ENCODE measurements at regions not wholly inside any gene's neighbourhood (a gene's known extent, or its start where the extent isn't known, plus 50 kb on each side); places are given as distances from the start of the nearest gene placed in this dataset.

GRCh38 chr3:168558728-168559411 is 463.1 kb upstream of the GOLIM4 start:
- no peaks in the 10 kb centered on the region for H3K36me3 Mint-ChIP-seq (ENCODE audit: low read depth)
- H3F3A ChIP-seq (replicated peaks; ENCODE audit: low read depth), result no peaks in the 10 kb centered on the region
- no peak overlapping the region; the same call in 1 of the 2 replicates for H3K27ac Mint-ChIP-seq
- H3K4me1 Mint-ChIP-seq, result peaks cover 4% of the 10 kb centered on the region; the same call in 2 of the 3 replicates
- peaks cover 2% of the 10 kb centered on the region for H3K9me2 ChIP-seq (ENCODE audit: insufficient read depth)
- DNase-seq (ENCODE audit: low spot score) (no peak), ATAC-seq (no peak)
- no peaks in the 10 kb centered on the region for H3K79me2 ChIP-seq (replicated peaks; ENCODE audit: insufficient read depth)
- H3K4me1 ChIP-seq (ENCODE audit: insufficient read depth), result peaks cover 3% of the 10 kb centered on the region; the same call in 1 of the 2 replicates
- H3K27ac ChIP-seq (ENCODE audit: low read depth), result no peak overlapping the region
- H3K4me3 ChIP-seq, result no peak overlapping the region
- no peaks in the 10 kb centered on the region for H4K20me1 ChIP-seq (replicated peaks; ENCODE audit: insufficient read depth)
- no peak overlapping the region for H3K4me3 Mint-ChIP-seq
- no peak overlapping the region for H2AFZ ChIP-seq
- no peaks in the 10 kb centered on the region for H3K27me3 ChIP-seq (ENCODE audit: insufficient read depth)
- no peak overlapping the region for H3K4me2 ChIP-seq
- no peaks in the 10 kb centered on the region for H3K27me3 Mint-ChIP-seq (ENCODE audit: insufficient read depth, low read depth, poor library complexity)
- H3K9me3 Mint-ChIP-seq, result no peaks in the 10 kb centered on the region
- TF ChIP-seq ZNF114 (CRISPR knock-in tag; IDR thresholded peaks at IDR 0.05) (no peak), EZH2phosphoT487 (IDR thresholded peaks at IDR 0.05; ENCODE audit: unreplicated experiment) (no peak), ZNF462 (CRISPR knock-in tag; IDR thresholded peaks at IDR 0.05) (no peak), EZH2 (IDR thresholded peaks at IDR 0.05; ENCODE audit: low read depth, unreplicated experiment) (no peak), NANOG (IDR thresholded peaks at IDR 0.05; ENCODE audit: borderline replicate concordance) (no peak), STAT1 (IDR thresholded peaks at IDR 0.05; ENCODE audit: unreplicated experiment) (no peak), ZNF331 (CRISPR knock-in tag; IDR thresholded peaks at IDR 0.05; ENCODE audit: low read depth) (no peak)
- no peaks in the 10 kb centered on the region for H3K36me3 ChIP-seq (ENCODE audit: insufficient read depth)

Data from GM23338 (cell line).